SK-N-SH treated with all-trans-retinoic acid at 6 μM for 48 hours (cell line): ENCODE measurements at regions not wholly inside any gene's neighbourhood (a gene's known extent, or its start where the extent isn't known, plus 50 kb on each side); places are given as distances from the start of the nearest gene placed in this dataset.

ENCODE experiments used
- ATAC-seq: fragments of 200-7000 bp; cut with Tn5 transposase; 3 replicates; pipeline ENCODE4 v1.9.1; 2020; ENCODE audit warnings: mild to moderate bottlenecking, moderate library complexity
- ARNTL ChIP-seq: fragments of 450-650 bp; formaldehyde crosslinking; IDR thresholded peaks from 2 replicates; pipeline ENCODE4 v1.5.0; 2020; ENCODE audit warnings: low read depth, mild to moderate bottlenecking, moderate library complexity, borderline replicate concordance
- BACH2 ChIP-seq: fragments of 250-450 bp; sonication (Bioruptor Pico); IDR thresholded peaks from 2 replicates; pipeline ENCODE4 v1.9.0; 2021; ENCODE audit warnings: mild to moderate bottlenecking, borderline replicate concordance
- CSDC2 ChIP-seq: fragments of 250-450 bp; sonication (Bioruptor Pico); IDR thresholded peaks from 2 replicates; pipeline ENCODE4 v1.5.0; 2020; ENCODE audit warnings: mild to moderate bottlenecking, moderate library complexity
- CSRNP3 ChIP-seq: fragments of 250-450 bp; sonication (Bioruptor Pico); IDR thresholded peaks from 2 replicates; pipeline ENCODE4 v1.5.1; 2021; ENCODE audit warnings: mild to moderate bottlenecking, moderate library complexity
- ESRRG ChIP-seq: fragments of 250-450 bp; sonication (Bioruptor Pico); IDR thresholded peaks from 2 replicates; pipeline ENCODE4 v1.6.1; 2021; ENCODE audit warnings: mild to moderate bottlenecking
- GLIS3 ChIP-seq: fragments of 250-450 bp; sonication (Bioruptor Pico); IDR thresholded peaks from 2 replicates; pipeline ENCODE4 v1.5.0; 2020; ENCODE audit warnings: mild to moderate bottlenecking, moderate library complexity
- ISL1 ChIP-seq: fragments of 250-450 bp; sonication (Bioruptor Pico); IDR thresholded peaks from 2 replicates; pipeline ENCODE4 v2.1.2; 2022; ENCODE audit warnings: mild to moderate bottlenecking, moderate library complexity
- OSR1 ChIP-seq: fragments of 250-450 bp; sonication (Bioruptor Pico); IDR thresholded peaks from 2 replicates; pipeline ENCODE4 v1.8.0; 2022; ENCODE audit warnings: moderate library complexity, mild to moderate bottlenecking, inconsistent platforms
- PATZ1 ChIP-seq: fragments of 250-450 bp; sonication (Bioruptor Pico); IDR thresholded peaks from 2 replicates; pipeline ENCODE4 v1.8.0; 2020; ENCODE audit warnings: mild to moderate bottlenecking, moderate library complexity, borderline replicate concordance
- POU6F1 ChIP-seq: fragments of 250-450 bp; sonication (Bioruptor Pico); IDR thresholded peaks from 2 replicates; pipeline ENCODE4 v1.8.0; 2021; ENCODE audit warnings: low read depth, mild to moderate bottlenecking, moderate library complexity, borderline replicate concordance
- PPARA ChIP-seq: fragments of 250-450 bp; sonication (Bioruptor Pico); IDR thresholded peaks from 2 replicates; pipeline ENCODE4 v1.5.0; 2020; ENCODE audit warnings: mild to moderate bottlenecking, borderline replicate concordance
- RARB ChIP-seq: fragments of 250-450 bp; sonication (Bioruptor Pico); IDR thresholded peaks from 2 replicates; pipeline ENCODE4 v1.8.0; 2021; ENCODE audit warnings: mild to moderate bottlenecking, moderate library complexity
- SNAI2 ChIP-seq: fragments of 250-450 bp; sonication (Bioruptor Pico); IDR thresholded peaks from 2 replicates; pipeline ENCODE4 v1.5.0; 2020; ENCODE audit warnings: mild to moderate bottlenecking, moderate library complexity
- TCF4 ChIP-seq: fragments of 250-450 bp; sonication (Bioruptor Pico); IDR thresholded peaks from 2 replicates; pipeline ENCODE4 v1.8.0; 2021; ENCODE audit warnings: mild to moderate bottlenecking, moderate library complexity, borderline replicate concordance
- TOX ChIP-seq: fragments of 250-450 bp; sonication (Bioruptor Pico); IDR thresholded peaks from 2 replicates; pipeline ENCODE4 v1.8.0; 2021; ENCODE audit warnings: mild to moderate bottlenecking, moderate library complexity, borderline replicate concordance
- TSHZ2 ChIP-seq: fragments of 250-450 bp; sonication (Bioruptor Pico); IDR thresholded peaks from 2 replicates; pipeline ENCODE4 v1.5.0; 2020; ENCODE audit warnings: mild to moderate bottlenecking, moderate library complexity
- ZFP3 ChIP-seq: fragments of 250-450 bp; sonication (Bioruptor Pico); IDR thresholded peaks from 2 replicates; pipeline ENCODE4 v1.5.0; 2020; ENCODE audit warnings: mild to moderate bottlenecking, moderate library complexity
- ZFP30 ChIP-seq: fragments of 450-650 bp; formaldehyde crosslinking; IDR thresholded peaks from 2 replicates; pipeline ENCODE4 v1.5.0; 2022; ENCODE audit warnings: mild to moderate bottlenecking, moderate library complexity
- ZNF565 ChIP-seq: fragments of 450-650 bp; formaldehyde crosslinking; conservative IDR thresholded peaks from 2 replicates; pipeline ENCODE4 v1.5.0; 2020; ENCODE audit warnings: low read depth, mild to moderate bottlenecking, moderate library complexity
- ZNF8 ChIP-seq: fragments of 450-650 bp; formaldehyde crosslinking; IDR thresholded peaks from 2 replicates; pipeline ENCODE4 v1.5.0; 2020; ENCODE audit warnings: mild to moderate bottlenecking, moderate library complexity

- TF ChIP-seq CSDC2 (CRISPR knock-in tag) (no peak), RARB (CRISPR knock-in tag) (no peak), OSR1 (no peak), TSHZ2 (CRISPR knock-in tag) (no peak), ZNF565 (CRISPR knock-in tag) (no peak), ISL1 (CRISPR knock-in tag) (no peak), BACH2 (CRISPR knock-in tag) (no peak), ARNTL (no peak), ZNF8 (CRISPR knock-in tag) (no peak)
- TF ChIP-seq, all 23 proteins: peak for 0
- ATAC-seq, result no peak
These were observed 106.7 kb upstream of the CDC42BPA start for GRCh38 chr1:227424953-227425352.

GRCh38 chr1:227424159-227424680 lies 105.9 kb upstream of the CDC42BPA start:
- no peak for ATAC-seq
- no peak for TF ChIP-seq ZFP3 (CRISPR knock-in tag)
- no peak for TF ChIP-seq ZNF565 (CRISPR knock-in tag)
- no peak for TF ChIP-seq ZNF8 (CRISPR knock-in tag)
- TF ChIP-seq PATZ1 (CRISPR knock-in tag), result no peak
- TF ChIP-seq TOX (CRISPR knock-in tag), result no peak
- TF ChIP-seq TCF4 (CRISPR knock-in tag), result no peak
- TF ChIP-seq BACH2 (CRISPR knock-in tag), result no peak
- no peak for TF ChIP-seq ARNTL
- TF ChIP-seq OSR1, result no peak
- TF ChIP-seq PPARA, result no peak
- no peak for TF ChIP-seq CSRNP3 (CRISPR knock-in tag)

- no peak for TF ChIP-seq ESRRG (CRISPR knock-in tag)
- no peak for TF ChIP-seq GLIS3 (CRISPR knock-in tag)
- no peak for TF ChIP-seq ISL1 (CRISPR knock-in tag)
- no peak for TF ChIP-seq ZNF565 (CRISPR knock-in tag)
- TF ChIP-seq BACH2 (CRISPR knock-in tag), result no peak
- TF ChIP-seq ARNTL, result no peak
- TF ChIP-seq SNAI2, result no peak
- no peak for TF ChIP-seq CSRNP3 (CRISPR knock-in tag)
- TF ChIP-seq TOX (CRISPR knock-in tag), result no peak
- TF ChIP-seq PPARA, result no peak
- no peak for TF ChIP-seq OSR1
- TF ChIP-seq POU6F1 (CRISPR knock-in tag), result no peak
- no peak for TF ChIP-seq ZFP30 (CRISPR knock-in tag)
- no peak for TF ChIP-seq PATZ1 (CRISPR knock-in tag)
- peak; percentile 56 for ATAC-seq
These were observed 104.3 kb upstream of the CDC42BPA start for GRCh38 chr1:227422581-227422980.
